CD4-positive, alpha-beta T cell treated with Interleukin-15 for 1 hour (primary cell): ENCODE measurements at regions not wholly inside any gene's neighbourhood (a gene's known extent, or its start where the extent isn't known, plus 50 kb on each side); places are given as distances from the start of the nearest gene placed in this dataset.
"Not testable (repeated sequence)": the region's sequence is repeated elsewhere in the genome, so short reads cannot be mapped to it uniquely, and the experiment has no call there.

Experiments used
- DNase-seq: peaks from one replicate; pipeline ENCODE4 v3.0.0-alpha.2; 2020

GRCh38 chr18:45322343-45322742 lies 292.9 kb upstream of the SLC14A2 start:
- DNase-seq, result no peak

- DNase-seq, result no peak
Observed at GRCh38 chr18:45324101-45324494, 291.2 kb upstream of the SLC14A2 start.

- DNase-seq, result no peak
Observed at GRCh38 chr18:45324495-45325113, 290.7 kb upstream of the SLC14A2 start.

- DNase-seq, result no peak
Observed at GRCh38 chr18:45325778-45326177, 289.5 kb upstream of the SLC14A2 start.

- no peak for DNase-seq
Observed at GRCh38 chr18:45326505-45326904, 288.8 kb upstream of the SLC14A2 start.

- no peak for DNase-seq
Observed at GRCh38 chr18:45328296-45328695, 287.0 kb upstream of the SLC14A2 start.

GRCh38 chr18:45328811-45329210 lies 286.5 kb upstream of the SLC14A2 start:
- DNase-seq, result no peak

GRCh38 chr18:45329316-45329715 lies 286.0 kb upstream of the SLC14A2 start:
- no peak for DNase-seq

- no peak for DNase-seq
Observed at GRCh38 chr18:45330170-45330594, 285.1 kb upstream of the SLC14A2 start.

- DNase-seq, result no peak
Observed at GRCh38 chr18:45332871-45333270, 282.4 kb upstream of the SLC14A2 start.

- DNase-seq, result no peak
Observed at GRCh38 chr18:45334191-45334590, 281.1 kb upstream of the SLC14A2 start.

GRCh38 chr18:45335282-45336043 lies 279.8 kb upstream of the SLC14A2 start:
- no peak for DNase-seq

GRCh38 chr18:45336448-45336847 lies 278.8 kb upstream of the SLC14A2 start:
- no peak for DNase-seq

- DNase-seq, result no peak
Observed at GRCh38 chr18:45337477-45337876, 277.8 kb upstream of the SLC14A2 start.

GRCh38 chr18:45339810-45340550 lies 275.3 kb upstream of the SLC14A2 start:
- DNase-seq, result no peak

GRCh38 chr18:45340884-45341283 lies 274.4 kb upstream of the SLC14A2 start:
- DNase-seq, result no peak

GRCh38 chr18:45341454-45341853 lies 273.8 kb upstream of the SLC14A2 start:
- no peak for DNase-seq

GRCh38 chr18:45342166-45342565 lies 273.1 kb upstream of the SLC14A2 start:
- no peak for DNase-seq

- DNase-seq, result no peak
Observed at GRCh38 chr18:45342653-45343052, 272.6 kb upstream of the SLC14A2 start.

- no peak for DNase-seq
Observed at GRCh38 chr18:45343365-45343764, 271.9 kb upstream of the SLC14A2 start.

- DNase-seq, result not testable (repeated sequence)
Observed at GRCh38 chr18:45344680-45345079, 270.6 kb upstream of the SLC14A2 start.

- no peak for DNase-seq
Observed at GRCh38 chr18:45349019-45349418, 266.3 kb upstream of the SLC14A2 start.

GRCh38 chr18:45349467-45349866 lies 265.8 kb upstream of the SLC14A2 start:
- DNase-seq, result no peak
